PFSK-1 (cell line): ENCODE measurements at regions not wholly inside any gene's neighbourhood (a gene's known extent, or its start where the extent isn't known, plus 50 kb on each side); places are given as distances from the start of the nearest gene placed in this dataset.

Source experiments
- POLR2AphosphoS5 ChIP-seq: IDR thresholded peaks from 2 replicates; pipeline ENCODE4 v1.6.1; 2012; ENCODE audit warnings: low read depth, mild to moderate bottlenecking, control low read depth, low read length, moderate library complexity
- REST ChIP-seq, 2 experiments: IDR thresholded peaks; 2 replicates each; pipeline versions ENCODE4 v1.6.1 to v1.8.0; 2011 to 2012; ENCODE audit warnings: low read depth in 2 of 2, low read length in 2 of 2, control low read depth in 1 of 2, inconsistent platforms in 1 of 2, mild to moderate bottlenecking in 1 of 2, moderate library complexity in 1 of 2; ENCODE audit not compliant: insufficient read depth in 1 of 2
- SIN3A ChIP-seq: IDR thresholded peaks from 2 replicates; pipeline ENCODE4 v1.6.1; 2012; ENCODE audit warnings: mild to moderate bottlenecking, low read length, moderate library complexity, borderline replicate concordance; ENCODE audit not compliant: insufficient read depth
- TAF1 ChIP-seq: IDR thresholded peaks from 2 replicates; pipeline ENCODE4 v1.6.1; 2012; ENCODE audit warnings: low read length, control low read depth, borderline replicate concordance; ENCODE audit not compliant: insufficient read depth

- no peak for TF ChIP-seq POLR2AphosphoS5
- TF ChIP-seq TAF1, result no peak
- no peak for TF ChIP-seq SIN3A
- no peak for TF ChIP-seq REST (IDR thresholded peaks at IDR 0.05; ENCODE audit: insufficient read depth in 1 of 2, low read depth in 2 of 2, low read length in 2 of 2)
Observed at GRCh38 chr2:147125145-147125544, 719.7 kb upstream of the ACVR2A start.
